ENCODE measurements at regions not wholly inside any gene's neighbourhood (a gene's known extent, or its start where the extent isn't known, plus 50 kb on each side); places are given as distances from the start of the nearest gene placed in this dataset.

DNA sequence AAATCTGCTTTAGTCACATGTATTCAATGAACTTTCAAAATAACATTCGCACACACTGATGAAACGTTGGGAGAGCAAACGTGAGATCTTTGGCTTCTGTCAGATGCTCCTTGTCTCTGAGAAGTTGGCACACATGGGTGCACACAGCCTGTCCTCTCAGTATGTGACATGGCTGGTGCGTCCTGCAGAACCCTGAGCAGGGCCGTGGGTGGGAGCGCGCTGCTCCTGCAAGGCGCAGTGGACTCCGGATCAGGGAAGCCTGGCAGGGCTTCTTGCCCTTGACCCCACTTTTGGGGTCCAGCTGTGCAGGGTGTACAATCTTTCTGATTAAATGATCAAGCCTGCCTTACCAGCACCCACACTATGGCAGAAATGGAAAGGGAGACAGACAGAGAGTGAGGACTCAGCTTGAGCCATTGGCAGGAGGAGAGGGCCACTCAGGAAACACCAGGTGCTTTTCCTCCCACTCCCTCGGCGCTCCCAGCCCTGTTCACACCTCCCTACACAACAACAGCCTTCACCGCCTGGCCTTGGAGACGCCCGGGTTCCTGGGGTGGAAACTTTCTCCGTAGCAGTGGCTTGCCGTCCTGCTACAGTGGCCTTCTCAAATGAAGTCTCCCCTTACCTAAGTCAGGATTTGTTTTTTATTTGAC, 108.4 kb upstream of the SNTG2 start:
- no peak for TF ChIP-seq SMC3 (IDR thresholded peaks at IDR 0.05; ENCODE audit: low read depth, low read length)
- no peak for TF ChIP-seq RAD21 (IDR thresholded peaks at IDR 0.05; ENCODE audit: low read length)
- no peak for TF ChIP-seq GATA2 (CRISPR knock-in tag; IDR thresholded peaks at IDR 0.05)
- TF ChIP-seq, protein P1, sequence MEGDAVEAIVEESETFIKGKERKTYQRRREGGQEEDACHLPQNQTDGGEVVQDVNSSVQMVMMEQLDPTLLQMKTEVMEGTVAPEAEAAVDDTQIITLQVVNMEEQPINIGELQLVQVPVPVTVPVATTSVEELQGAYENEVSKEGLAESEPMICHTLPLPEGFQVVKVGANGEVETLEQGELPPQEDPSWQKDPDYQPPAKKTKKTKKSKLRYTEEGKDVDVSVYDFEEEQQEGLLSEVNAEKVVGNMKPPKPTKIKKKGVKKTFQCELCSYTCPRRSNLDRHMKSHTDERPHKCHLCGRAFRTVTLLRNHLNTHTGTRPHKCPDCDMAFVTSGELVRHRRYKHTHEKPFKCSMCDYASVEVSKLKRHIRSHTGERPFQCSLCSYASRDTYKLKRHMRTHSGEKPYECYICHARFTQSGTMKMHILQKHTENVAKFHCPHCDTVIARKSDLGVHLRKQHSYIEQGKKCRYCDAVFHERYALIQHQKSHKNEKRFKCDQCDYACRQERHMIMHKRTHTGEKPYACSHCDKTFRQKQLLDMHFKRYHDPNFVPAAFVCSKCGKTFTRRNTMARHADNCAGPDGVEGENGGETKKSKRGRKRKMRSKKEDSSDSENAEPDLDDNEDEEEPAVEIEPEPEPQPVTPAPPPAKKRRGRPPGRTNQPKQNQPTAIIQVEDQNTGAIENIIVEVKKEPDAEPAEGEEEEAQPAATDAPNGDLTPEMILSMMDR (IDR thresholded peaks at IDR 0.05): no peak
- TF ChIP-seq EZH2phosphoT487 (IDR thresholded peaks at IDR 0.05; ENCODE audit: borderline replicate concordance, low read depth): no peak
- no peak for TF ChIP-seq TAF1 (IDR thresholded peaks at IDR 0.05; ENCODE audit: borderline replicate concordance, low read depth, low read length)
- TF ChIP-seq POLR2AphosphoS5 (IDR thresholded peaks at IDR 0.05; ENCODE audit: low read depth, low read length): no peak
- TF ChIP-seq, protein P2, sequence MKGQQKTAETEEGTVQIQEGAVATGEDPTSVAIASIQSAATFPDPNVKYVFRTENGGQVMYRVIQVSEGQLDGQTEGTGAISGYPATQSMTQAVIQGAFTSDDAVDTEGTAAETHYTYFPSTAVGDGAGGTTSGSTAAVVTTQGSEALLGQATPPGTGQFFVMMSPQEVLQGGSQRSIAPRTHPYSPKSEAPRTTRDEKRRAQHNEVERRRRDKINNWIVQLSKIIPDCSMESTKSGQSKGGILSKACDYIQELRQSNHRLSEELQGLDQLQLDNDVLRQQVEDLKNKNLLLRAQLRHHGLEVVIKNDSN (IDR thresholded peaks at IDR 0.05; ENCODE audit: borderline replicate concordance, low read depth): no peak
- TF ChIP-seq, protein P3, sequence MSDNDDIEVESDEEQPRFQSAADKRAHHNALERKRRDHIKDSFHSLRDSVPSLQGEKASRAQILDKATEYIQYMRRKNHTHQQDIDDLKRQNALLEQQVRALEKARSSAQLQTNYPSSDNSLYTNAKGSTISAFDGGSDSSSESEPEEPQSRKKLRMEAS (IDR thresholded peaks at IDR 0.05; ENCODE audit: low read depth): no peak
- TF ChIP-seq NFIC (IDR thresholded peaks at IDR 0.05; ENCODE audit: borderline replicate concordance): no peak
